GM12872 (cell line): ENCODE measurements at regions not wholly inside any gene's neighbourhood (a gene's known extent, or its start where the extent isn't known, plus 50 kb on each side); places are given as distances from the start of the nearest gene placed in this dataset.

ENCODE experiments used
- CTCF ChIP-seq: IDR thresholded peaks from 3 replicates; pipeline ENCODE4 v1.5.1; 2011; ENCODE audit warnings: low read depth, mild to moderate bottlenecking, low read length, moderate library complexity; ENCODE audit not compliant: insufficient read depth

- TF ChIP-seq CTCF = no peak
Measured at GRCh38 chr6:148142821-148143220, 199.8 kb upstream of the SASH1 start.

GRCh38 chr6:148143771-148144170 is 198.9 kb upstream of the SASH1 start:
- TF ChIP-seq CTCF = no peak

GRCh38 chr6:148144917-148145521 is 197.6 kb upstream of the SASH1 start:
- TF ChIP-seq CTCF = peak; percentile 81

GRCh38 chr6:148146717-148147462 is 195.7 kb upstream of the SASH1 start:
- TF ChIP-seq CTCF = no peak

GRCh38 chr6:148147463-148147830 is 195.2 kb upstream of the SASH1 start:
- no peak for TF ChIP-seq CTCF

GRCh38 chr6:148151896-148152643 is 190.6 kb upstream of the SASH1 start:
- TF ChIP-seq CTCF = no peak

- TF ChIP-seq CTCF = no peak
Measured at GRCh38 chr6:148154668-148155067, 188.0 kb upstream of the SASH1 start.
